Uterus (tissue), 2 donors: ENCODE measurements at regions not wholly inside any gene's neighbourhood (a gene's known extent, or its start where the extent isn't known, plus 50 kb on each side); places are given as distances from the start of the nearest gene placed in this dataset.

Experiments
- CTCF ChIP-seq, 4 experiments: fragments of 200-600 bp in 2 of 4; fragments of 450-650 bp in 2 of 4; sonication (generic) in 2 of 4; IDR thresholded peaks; one replicate each; pipeline ENCODE4 v1.5.1; 2016 to 2019; ENCODE audit warnings: antibody characterized with exemption in 4 of 4, mild to moderate bottlenecking in 2 of 4, moderate library complexity in 1 of 4
- POLR2A ChIP-seq, 2 donors: fragments of 450-650 bp; IDR thresholded peaks; one replicate each; pipeline ENCODE4 v1.6.1; 2016; ENCODE audit warnings: antibody characterized with exemption in 2 of 2, mild to moderate bottlenecking in 1 of 2, moderate library complexity in 1 of 2

- peak; percentile 55 to 73 (median 62) for TF ChIP-seq CTCF (IDR thresholded peaks at IDR 0.05)
- TF ChIP-seq POLR2A (IDR thresholded peaks at IDR 0.05), result no peak
Observed at GRCh38 chr3:39000008-39000450, 51.7 kb downstream of the SCN11A start.
